Upper lobe of left lung (tissue), 4 donors: ENCODE measurements at regions not wholly inside any gene's neighbourhood (a gene's known extent, or its start where the extent isn't known, plus 50 kb on each side); places are given as distances from the start of the nearest gene placed in this dataset.

Source experiments
- CTCF ChIP-seq, 6 experiments: fragments of 450-650 bp in 4 of 6; fragments of 200-600 bp in 2 of 6; sonication (generic) in 2 of 6; IDR thresholded peaks; one replicate each; pipeline ENCODE4 v1.5.1; 2016 to 2019; ENCODE audit warnings: antibody characterized with exemption in 6 of 6
- POLR2A ChIP-seq, 4 donors: fragments of 450-650 bp; IDR thresholded peaks; one replicate each; pipeline ENCODE4 v1.5.1; 2016 to 2017; ENCODE audit warnings: antibody characterized with exemption in 4 of 4, mild to moderate bottlenecking in 2 of 4
- POLR2AphosphoS5 ChIP-seq, 2 donors: sonication (generic); formaldehyde crosslinking; IDR thresholded peaks; one replicate each; pipeline ENCODE4 v1.5.1; 2017; ENCODE audit warnings: antibody characterized with exemption in 2 of 2

DNA sequence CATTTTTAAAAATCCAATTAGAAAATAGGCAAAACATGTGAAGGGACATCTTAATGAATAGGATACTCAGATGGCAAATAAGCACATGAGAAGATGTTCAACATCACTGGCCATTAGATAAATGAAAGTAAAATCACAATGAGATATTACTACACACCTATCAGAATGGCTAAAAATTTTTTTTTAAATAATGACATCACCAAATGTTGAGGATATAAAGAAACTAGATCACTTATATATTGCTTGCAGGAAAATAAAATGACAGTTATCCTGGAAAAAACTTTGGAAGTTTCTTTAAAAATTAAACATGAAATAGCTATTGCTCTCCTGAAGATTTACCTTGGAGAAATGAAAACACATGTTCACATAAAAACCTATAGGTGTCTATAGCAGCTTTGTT, 127.8 kb downstream of the ALOX5 start:
- TF ChIP-seq CTCF (IDR thresholded peaks at IDR 0.05) (no peak), POLR2A (IDR thresholded peaks at IDR 0.05) (no peak), POLR2AphosphoS5 (IDR thresholded peaks at IDR 0.05) (no peak)
